ENCODE measurements at regions not wholly inside any gene's neighbourhood (a gene's known extent, or its start where the extent isn't known, plus 50 kb on each side); places are given as distances from the start of the nearest gene placed in this dataset.

DNA sequence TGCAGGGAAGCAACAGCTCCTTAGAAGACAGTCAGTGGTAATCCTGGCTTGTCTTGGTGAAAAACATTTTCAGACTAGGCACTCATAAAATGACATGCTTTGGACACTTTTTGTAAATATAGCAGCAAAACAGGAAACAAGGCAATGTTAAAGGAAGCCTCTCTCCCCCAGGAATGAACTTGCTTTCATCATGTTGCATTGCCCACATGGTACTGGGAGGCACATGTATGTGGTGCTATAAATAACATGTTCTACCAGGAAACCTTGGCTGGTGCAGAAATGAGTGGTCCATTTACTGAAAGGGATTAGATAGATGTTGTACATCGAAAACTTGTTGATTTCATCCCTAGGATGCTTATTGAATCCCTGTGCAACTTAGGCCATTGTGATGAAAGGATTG, 121.4 kb upstream of the RREB1 start:
- TF ChIP-seq, protein P1, sequence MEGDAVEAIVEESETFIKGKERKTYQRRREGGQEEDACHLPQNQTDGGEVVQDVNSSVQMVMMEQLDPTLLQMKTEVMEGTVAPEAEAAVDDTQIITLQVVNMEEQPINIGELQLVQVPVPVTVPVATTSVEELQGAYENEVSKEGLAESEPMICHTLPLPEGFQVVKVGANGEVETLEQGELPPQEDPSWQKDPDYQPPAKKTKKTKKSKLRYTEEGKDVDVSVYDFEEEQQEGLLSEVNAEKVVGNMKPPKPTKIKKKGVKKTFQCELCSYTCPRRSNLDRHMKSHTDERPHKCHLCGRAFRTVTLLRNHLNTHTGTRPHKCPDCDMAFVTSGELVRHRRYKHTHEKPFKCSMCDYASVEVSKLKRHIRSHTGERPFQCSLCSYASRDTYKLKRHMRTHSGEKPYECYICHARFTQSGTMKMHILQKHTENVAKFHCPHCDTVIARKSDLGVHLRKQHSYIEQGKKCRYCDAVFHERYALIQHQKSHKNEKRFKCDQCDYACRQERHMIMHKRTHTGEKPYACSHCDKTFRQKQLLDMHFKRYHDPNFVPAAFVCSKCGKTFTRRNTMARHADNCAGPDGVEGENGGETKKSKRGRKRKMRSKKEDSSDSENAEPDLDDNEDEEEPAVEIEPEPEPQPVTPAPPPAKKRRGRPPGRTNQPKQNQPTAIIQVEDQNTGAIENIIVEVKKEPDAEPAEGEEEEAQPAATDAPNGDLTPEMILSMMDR (IDR thresholded peaks at IDR 0.05): no peak
- TF ChIP-seq POLR2AphosphoS5 (IDR thresholded peaks at IDR 0.05): no peak
